Stimulated activated CD8-positive, alpha-beta memory T cell treated with anti-CD3 and anti-CD28 coated beads, Interleukin-12 subunit alpha, Interleukin-12 subunit beta, amount 100 ng/mL, for 24 hours (primary cell): ENCODE measurements at regions not wholly inside any gene's neighbourhood (a gene's known extent, or its start where the extent isn't known, plus 50 kb on each side); places are given as distances from the start of the nearest gene placed in this dataset.

Experiments
- DNase-seq: peaks from one replicate; pipeline ENCODE4 v3.0.0-alpha.2; 2020; ENCODE audit errors: extremely low read depth

DNA sequence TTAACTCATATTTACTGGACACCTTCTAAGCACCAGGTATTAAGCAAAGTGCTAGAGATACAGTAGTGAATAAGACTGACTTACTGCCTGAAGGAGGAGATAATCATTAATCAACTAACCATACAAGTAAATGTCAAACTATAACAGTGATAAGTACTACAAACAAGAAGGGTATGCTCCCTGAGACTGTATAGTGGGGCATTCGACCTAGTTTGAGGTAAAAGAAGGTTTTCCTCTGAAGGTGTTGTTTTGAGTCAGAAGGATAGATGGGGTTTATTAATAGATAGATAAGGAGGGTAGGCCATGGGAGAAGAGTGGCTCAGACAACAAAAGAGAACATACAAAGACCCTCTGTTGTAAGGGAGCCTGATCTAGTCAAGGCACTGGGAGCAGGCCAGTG is 105.4 kb downstream of the DDIT4L start:
- DNase-seq, result no peak

GRCh38 chr4:100083289-100083688 is 107.0 kb downstream of the DDIT4L start:
- DNase-seq, result no peak

- DNase-seq, result no peak
Observed at GRCh38 chr4:100082852-100083251, 107.4 kb downstream of the DDIT4L start.

GRCh38 chr4:100081491-100081890 is 108.8 kb downstream of the DDIT4L start:
- DNase-seq, result no peak

GRCh38 chr4:100079264-100079663 is 111.0 kb downstream of the DDIT4L start:
- DNase-seq, result no peak

DNA sequence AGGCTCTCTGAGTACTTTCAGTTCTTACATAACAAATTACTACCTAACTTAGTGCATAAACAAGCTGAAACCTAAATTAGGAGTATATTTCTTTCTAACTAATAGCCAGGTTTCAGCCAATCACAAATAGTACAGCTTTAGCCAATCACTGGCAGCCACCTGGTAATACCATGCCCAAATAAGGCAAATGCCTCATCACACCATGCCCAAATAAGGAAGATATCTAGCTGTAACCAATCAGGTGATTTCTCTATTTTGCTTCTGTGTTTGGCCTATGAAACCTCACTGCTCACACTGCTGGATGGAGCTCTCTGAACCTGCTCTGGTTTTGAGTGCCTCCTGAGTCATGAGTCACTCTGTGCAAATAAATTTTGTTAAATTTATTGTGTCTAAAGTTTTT is 113.5 kb downstream of the DDIT4L start:
- no peak for DNase-seq

- DNase-seq, result no peak
Observed at GRCh38 chr4:100075486-100076270, 114.6 kb downstream of the DDIT4L start.

- no peak for DNase-seq
Observed at GRCh38 chr4:100075056-100075455, 115.2 kb downstream of the DDIT4L start.

- DNase-seq, result no peak
Observed at GRCh38 chr4:100071506-100071905, 118.8 kb downstream of the DDIT4L start.

DNA sequence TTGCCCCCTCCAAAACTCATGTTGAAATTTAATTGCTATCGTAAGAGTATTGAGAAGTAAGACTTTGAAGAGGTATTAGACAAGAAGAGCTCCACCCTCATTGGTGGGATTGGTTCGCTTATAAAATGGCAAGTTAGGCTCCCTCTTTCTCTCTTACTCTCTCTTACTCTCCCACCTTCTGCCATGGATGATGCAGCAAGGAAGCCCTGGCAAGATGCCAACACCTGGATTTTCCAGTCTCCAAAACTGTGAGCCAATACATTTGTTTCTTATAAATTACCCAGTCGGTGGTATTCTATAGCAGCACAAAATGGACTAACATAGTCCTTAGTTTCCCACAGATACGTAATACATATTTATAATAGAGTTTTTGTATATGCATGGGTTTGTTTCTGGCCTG is 119.4 kb downstream of the DDIT4L start:
- no peak for DNase-seq

DNA sequence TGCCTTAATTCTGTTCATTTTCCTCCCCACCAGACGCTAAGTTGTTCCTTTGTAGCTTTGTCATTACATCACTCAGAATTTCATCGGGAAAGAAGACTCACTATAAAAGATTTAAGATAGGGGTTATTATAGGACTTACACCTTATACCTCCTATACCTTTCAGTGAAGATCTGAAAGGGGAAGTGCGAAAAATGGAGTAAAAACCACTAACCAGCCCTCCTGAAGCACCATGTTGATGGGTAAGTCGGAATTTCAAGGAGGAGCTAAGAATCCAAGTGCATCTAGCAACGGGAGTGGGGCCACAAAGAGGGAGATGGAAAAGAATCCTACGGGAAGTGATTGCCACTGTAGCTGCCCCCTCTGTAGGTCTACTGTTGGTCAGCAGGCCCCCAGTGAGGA is 119.1 kb upstream of the H2AZ1 start:
- DNase-seq, result no peak

GRCh38 chr4:100067255-100067654 is 117.2 kb upstream of the H2AZ1 start:
- DNase-seq, result no peak

GRCh38 chr4:100063355-100063754 is 113.3 kb upstream of the H2AZ1 start:
- no peak for DNase-seq

- DNase-seq, result no peak
Observed at GRCh38 chr4:100062921-100063320, 112.8 kb upstream of the H2AZ1 start.

- DNase-seq, result no peak
Observed at GRCh38 chr4:100061835-100062234, 111.8 kb upstream of the H2AZ1 start.

DNA sequence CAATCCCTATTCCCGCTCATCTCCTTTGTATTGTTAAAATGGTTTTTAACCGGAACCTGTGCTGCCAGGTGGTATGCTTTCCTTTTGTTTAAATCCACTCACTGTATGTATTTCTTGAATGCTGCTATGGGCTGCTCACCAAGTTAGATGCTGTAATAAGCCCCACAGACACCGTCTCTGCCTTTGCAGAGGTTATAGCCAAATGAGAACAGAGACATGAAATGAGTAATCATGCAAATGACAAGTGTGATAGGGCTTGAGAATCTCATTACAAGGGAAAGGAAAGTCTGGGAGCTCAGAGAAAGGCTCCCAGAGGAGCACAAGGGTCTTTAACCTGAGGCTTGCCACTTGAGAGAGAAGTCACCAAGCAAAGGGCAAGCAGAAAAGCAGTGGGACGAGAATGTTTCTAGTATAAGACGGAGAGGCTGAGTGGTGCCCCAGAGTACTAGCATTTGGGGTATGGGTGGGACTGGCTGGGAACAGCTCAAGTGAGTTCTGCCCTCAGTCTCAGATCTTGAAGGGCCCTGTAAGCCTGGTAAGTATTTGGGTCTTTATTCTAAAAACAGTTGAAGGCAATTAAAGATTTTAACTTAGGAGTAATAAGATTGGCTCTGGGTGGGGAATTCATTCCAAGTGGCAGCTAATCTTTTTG is 110.8 kb upstream of the H2AZ1 start:
- DNase-seq, result no peak

- no peak for DNase-seq
Observed at GRCh38 chr4:100059467-100059866, 109.4 kb upstream of the H2AZ1 start.

GRCh38 chr4:100056701-100057100 is 106.6 kb upstream of the H2AZ1 start:
- DNase-seq, result no peak

- DNase-seq, result no peak
Observed at GRCh38 chr4:100054071-100054470, 104.0 kb upstream of the H2AZ1 start.

DNA sequence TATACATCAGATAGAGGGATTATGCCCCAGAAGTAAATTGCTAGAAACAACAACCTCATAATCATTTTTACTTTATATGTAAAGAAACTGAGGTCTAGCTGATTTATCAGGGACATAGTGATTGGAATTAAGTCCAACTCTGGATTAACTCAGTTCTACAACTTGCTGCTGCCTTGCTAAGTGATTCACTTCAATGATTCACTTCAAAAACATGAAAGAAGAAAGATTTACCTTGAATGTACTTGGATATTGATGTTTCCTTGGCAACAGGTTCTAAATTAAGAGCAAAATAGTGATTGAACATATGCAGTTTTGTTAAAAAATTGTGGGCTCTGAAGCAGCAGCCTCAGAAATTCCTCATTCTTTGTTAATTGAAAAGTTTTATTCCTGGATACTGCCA is 99.8 kb upstream of the H2AZ1 start:
- DNase-seq, result no peak

DNA sequence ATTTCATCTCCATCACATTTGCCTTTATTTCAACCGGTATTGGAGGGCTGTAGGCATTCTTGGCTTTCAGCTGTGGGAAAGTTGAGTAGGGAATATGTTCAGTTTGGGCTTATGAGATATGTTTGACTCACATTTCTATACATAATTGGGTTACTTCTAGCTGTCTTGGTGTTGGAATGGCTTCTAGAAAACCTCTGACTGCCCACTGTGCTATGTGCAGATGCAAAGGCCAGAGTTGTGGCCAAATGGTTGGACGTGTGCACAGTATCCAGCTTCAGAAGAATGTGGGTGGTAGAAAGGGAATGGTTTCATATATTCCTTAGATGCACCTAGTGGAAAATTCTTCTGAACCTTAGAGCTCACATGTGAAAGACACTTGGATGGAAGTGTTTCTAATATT is 92.6 kb upstream of the H2AZ1 start:
- DNase-seq, result no peak

- DNase-seq, result no peak
Observed at GRCh38 chr4:100042235-100042634, 92.2 kb upstream of the H2AZ1 start.

GRCh38 chr4:100041646-100042045 is 91.6 kb upstream of the H2AZ1 start:
- no peak for DNase-seq
